Esophagus squamous epithelium (tissue), 5 donors: ENCODE measurements at regions not wholly inside any gene's neighbourhood (a gene's known extent, or its start where the extent isn't known, plus 50 kb on each side); places are given as distances from the start of the nearest gene placed in this dataset.

ENCODE experiments used
- DNase-seq: peaks from one replicate; lab custom pipeline; 2025; lab: John Stamatoyannopoulos, UW
- H3K27ac ChIP-seq, 4 donors: fragments of 200-600 bp; sonication (generic); one replicate each; pipeline ENCODE4 v1.5.1; 2016 to 2019; ENCODE audit warnings: mild to moderate bottlenecking in 1 of 4
- H3K27me3 ChIP-seq, 4 donors: fragments of 200-600 bp; sonication (generic); 1 replicate in 3 of 4; 2 replicates in 1 of 4; pipeline versions ENCODE4 v1.5.1 to v1.6.0; 2017 to 2021; ENCODE audit warnings: antibody characterized with exemption in 1 of 4
- H3K36me3 ChIP-seq, 3 donors: fragments of 200-600 bp; sonication (generic); one replicate each; pipeline ENCODE4 v1.5.1; 2016 to 2019
- H3K4me1 ChIP-seq, 3 donors: fragments of 200-600 bp; sonication (generic); one replicate each; pipeline ENCODE4 v1.5.1; 2017 to 2019
- H3K4me3 ChIP-seq, 4 donors: fragments of 200-600 bp; sonication (generic); 1 replicate in 3 of 4; 2 replicates in 1 of 4; pipeline ENCODE4 v1.5.1; 2016 to 2019; ENCODE audit warnings: mild to moderate bottlenecking in 2 of 4, moderate library complexity in 1 of 4
- H3K9me3 ChIP-seq, 3 donors: fragments of 200-600 bp; sonication (generic); one replicate each; pipeline ENCODE4 v1.5.1; 2016 to 2019
- CTCF ChIP-seq, 6 experiments: fragments of 450-650 bp in 4 of 6; fragments of 200-600 bp in 2 of 6; sonication (generic) in 2 of 6; IDR thresholded peaks; one replicate each; pipeline ENCODE4 v1.5.1; 2016 to 2019; ENCODE audit warnings: antibody characterized with exemption in 6 of 6, mild to moderate bottlenecking in 4 of 6, moderate library complexity in 4 of 6
- POLR2A ChIP-seq, 4 donors: fragments of 450-650 bp; IDR thresholded peaks; one replicate each; pipeline ENCODE4 v1.6.1; 2017; ENCODE audit warnings: antibody characterized with exemption in 4 of 4, mild to moderate bottlenecking in 4 of 4, moderate library complexity in 3 of 4
- WGBS, 2 donors: methylation state at CpG; one replicate each; pipeline ENCODE4 v1.1.5; 2018; 5-methylcytosine and 5-hydroxymethylcytosine counted together
- intact Hi-C: fragments of 100-400 bp; cut with DNase I; formaldehyde crosslinking; loops from one replicate; pipeline ENCODE4 v1.15.0; 2022
- donor health status: DM: yes; HTN: yes; CAD: no.

- TF ChIP-seq POLR2A (IDR thresholded peaks at IDR 0.05) (no peak), CTCF (IDR thresholded peaks at IDR 0.05) (no peak)
- peaks cover 0 to 4% (median 0%) of the 10 kb centered on the region in 3 donors for H3K4me1 ChIP-seq
- no peak overlapping the region for H3K4me3 ChIP-seq
- no peaks in the 10 kb centered on the region for H3K36me3 ChIP-seq
- no peaks in the 10 kb centered on the region for H3K27me3 ChIP-seq
- H3K9me3 ChIP-seq = no peaks in the 10 kb centered on the region
- no peak for DNase-seq
- intact Hi-C loops = no loop called here
- 74 to 80% methylated on average over 1 of the region's 1 CpG for WGBS, 2 donors
- no peak overlapping the region for H3K27ac ChIP-seq
These were observed 102.2 kb upstream of the EGFL6 start for GRCh38 chrX:13467243-13467642.

- no peak for DNase-seq
- Histone ChIP-seq H3K27me3 (no peaks in the 10 kb centered on the region), H3K27ac (no peak overlapping the region), H3K36me3 (no peaks in the 10 kb centered on the region), H3K4me1 (no peaks in the 10 kb centered on the region), H3K9me3 (no peaks in the 10 kb centered on the region), H3K4me3 (no peak overlapping the region)
- no peak for TF ChIP-seq CTCF (IDR thresholded peaks at IDR 0.05)
- no peak for TF ChIP-seq POLR2A (IDR thresholded peaks at IDR 0.05)
- no CpG with 5 or more reads among the region's 1 CpG for WGBS, 2 donors
- intact Hi-C loops = no loop called here
These were observed 104.7 kb upstream of the EGFL6 start for GRCh38 chrX:13464599-13465275.

- Histone ChIP-seq H3K9me3 (no peaks in the 10 kb centered on the region), H3K4me3 (no peak overlapping the region), H3K4me1 (no peaks in the 10 kb centered on the region), H3K36me3 (no peaks in the 10 kb centered on the region), H3K27ac (peak overlapping the region in 1 of 4 donors; percentile 13), H3K27me3 (no peaks in the 10 kb centered on the region)
- no peak for TF ChIP-seq CTCF (IDR thresholded peaks at IDR 0.05)
- no peak for TF ChIP-seq POLR2A (IDR thresholded peaks at IDR 0.05)
- 50 to 52% methylated on average over 2 to 3 of the region's 3 CpGs for WGBS, 2 donors
- intact Hi-C loops = no loop called here
- no peak for DNase-seq
These were observed 105.8 kb upstream of the EGFL6 start for GRCh38 chrX:13463608-13464007.

GRCh38 chrX:13452283-13452682 lies 117.1 kb upstream of the EGFL6 start:
- Histone ChIP-seq H3K27ac (no peak overlapping the region), H3K36me3 (no peaks in the 10 kb centered on the region), H3K4me3 (no peak overlapping the region), H3K4me1 (no peaks in the 10 kb centered on the region), H3K9me3 (no peaks in the 10 kb centered on the region), H3K27me3 (no peaks in the 10 kb centered on the region)
- TF ChIP-seq POLR2A (IDR thresholded peaks at IDR 0.05) (no peak), CTCF (IDR thresholded peaks at IDR 0.05) (no peak)
- intact Hi-C loops = no loop called here
- DNase-seq = no peak
- 59 to 74% methylated on average over 4 to 7 of the region's 7 CpGs for WGBS, 2 donors

- Histone ChIP-seq H3K9me3 (no peaks in the 10 kb centered on the region), H3K36me3 (no peaks in the 10 kb centered on the region), H3K27me3 (no peaks in the 10 kb centered on the region), H3K27ac (no peak overlapping the region), H3K4me1 (no peaks in the 10 kb centered on the region), H3K4me3 (no peak overlapping the region)
- TF ChIP-seq POLR2A (IDR thresholded peaks at IDR 0.05) (no peak), CTCF (IDR thresholded peaks at IDR 0.05) (no peak)
- intact Hi-C loops = no loop called here
- DNase-seq = no peak
These were observed 120.0 kb upstream of the EGFL6 start for GRCh38 chrX:13449441-13449840.
